LNCAP (cell line): ENCODE measurements at regions not wholly inside any gene's neighbourhood (a gene's known extent, or its start where the extent isn't known, plus 50 kb on each side); places are given as distances from the start of the nearest gene placed in this dataset.

Experiments used
- TF ChIP-seq, protein P1 (sequence below): fragments of 450-650 bp; IDR thresholded peaks from 2 replicates; pipeline ENCODE4 v1.5.1; 2017; ENCODE audit warnings: mild to moderate bottlenecking

DNA sequence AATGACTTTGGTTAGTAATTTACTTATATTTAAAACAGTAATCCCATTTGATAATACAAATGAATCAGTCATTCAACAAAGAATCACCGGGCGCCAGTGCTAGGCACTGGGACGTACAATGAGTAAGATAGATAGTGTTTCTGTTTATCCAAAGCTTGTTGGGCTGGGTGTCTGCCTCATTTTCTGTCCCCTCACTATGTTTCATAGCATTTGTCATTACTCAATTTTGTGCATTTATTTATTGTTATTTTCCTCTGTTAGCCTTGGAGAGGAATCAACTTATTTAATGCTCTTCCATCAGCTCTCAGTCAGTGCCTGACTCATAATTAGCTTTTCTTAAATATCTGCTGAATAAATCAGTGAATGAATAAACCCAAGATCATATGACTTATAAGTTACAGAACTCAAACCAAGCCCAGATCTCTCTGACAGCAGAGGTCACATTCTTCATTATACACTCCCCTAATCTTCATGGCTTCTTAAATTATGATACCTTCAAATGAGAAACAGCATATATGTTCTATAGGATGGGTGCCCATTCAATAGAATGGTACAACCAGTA is 86.2 kb downstream of the TSPAN8 start:
- TF ChIP-seq, protein P1, sequence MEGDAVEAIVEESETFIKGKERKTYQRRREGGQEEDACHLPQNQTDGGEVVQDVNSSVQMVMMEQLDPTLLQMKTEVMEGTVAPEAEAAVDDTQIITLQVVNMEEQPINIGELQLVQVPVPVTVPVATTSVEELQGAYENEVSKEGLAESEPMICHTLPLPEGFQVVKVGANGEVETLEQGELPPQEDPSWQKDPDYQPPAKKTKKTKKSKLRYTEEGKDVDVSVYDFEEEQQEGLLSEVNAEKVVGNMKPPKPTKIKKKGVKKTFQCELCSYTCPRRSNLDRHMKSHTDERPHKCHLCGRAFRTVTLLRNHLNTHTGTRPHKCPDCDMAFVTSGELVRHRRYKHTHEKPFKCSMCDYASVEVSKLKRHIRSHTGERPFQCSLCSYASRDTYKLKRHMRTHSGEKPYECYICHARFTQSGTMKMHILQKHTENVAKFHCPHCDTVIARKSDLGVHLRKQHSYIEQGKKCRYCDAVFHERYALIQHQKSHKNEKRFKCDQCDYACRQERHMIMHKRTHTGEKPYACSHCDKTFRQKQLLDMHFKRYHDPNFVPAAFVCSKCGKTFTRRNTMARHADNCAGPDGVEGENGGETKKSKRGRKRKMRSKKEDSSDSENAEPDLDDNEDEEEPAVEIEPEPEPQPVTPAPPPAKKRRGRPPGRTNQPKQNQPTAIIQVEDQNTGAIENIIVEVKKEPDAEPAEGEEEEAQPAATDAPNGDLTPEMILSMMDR, result no peak

DNA sequence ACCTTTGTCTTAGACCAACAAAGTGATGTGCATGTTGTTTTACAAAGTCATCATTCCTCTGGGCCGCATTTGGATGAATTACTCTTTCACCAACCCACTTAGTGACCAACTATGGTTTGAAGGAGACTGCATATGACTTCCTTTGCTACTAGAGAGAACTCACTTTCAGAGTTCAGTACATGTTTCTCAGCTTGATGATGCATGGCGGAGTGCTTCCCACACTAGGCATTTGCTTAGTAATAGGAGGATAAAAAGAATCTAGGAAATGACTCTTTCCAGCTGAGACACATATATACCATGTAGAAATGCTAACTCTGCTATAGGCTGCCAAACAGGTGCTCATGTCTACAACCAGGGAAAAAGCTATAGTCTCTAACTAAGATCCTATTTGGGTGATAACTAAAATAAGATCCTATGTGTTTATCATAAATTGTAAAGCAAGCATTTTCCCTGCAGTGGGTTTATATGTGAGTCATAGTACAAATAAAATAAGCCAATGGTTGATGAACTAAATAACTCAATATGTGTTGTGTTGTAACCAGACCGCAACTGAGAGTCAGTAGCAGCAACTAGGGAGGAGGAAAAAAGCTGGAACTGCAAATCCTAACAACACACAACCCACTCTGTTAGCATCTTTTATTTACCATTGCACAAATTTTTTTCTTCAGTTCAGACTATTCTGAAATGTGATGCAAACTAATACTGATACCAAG is 87.2 kb downstream of the TSPAN8 start:
- TF ChIP-seq, protein P1, result no peak

DNA sequence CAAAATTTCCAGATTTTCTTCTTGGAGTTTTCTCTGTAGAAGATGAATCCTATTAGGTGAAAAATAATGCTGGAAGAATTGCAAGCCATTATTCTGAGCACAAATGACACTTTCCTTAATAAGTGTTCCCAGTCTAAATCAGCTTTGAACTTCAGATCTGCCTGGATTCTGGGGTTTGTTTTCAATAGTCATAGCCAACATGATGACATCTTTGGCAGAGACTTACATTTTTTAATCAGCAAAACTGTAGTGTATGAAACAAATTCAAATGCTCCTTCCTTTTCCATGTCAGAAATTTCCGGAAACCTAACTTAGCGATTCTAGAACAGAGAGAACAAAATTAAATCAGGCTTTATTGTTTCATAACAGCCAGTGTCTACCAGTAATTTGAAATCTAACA is 88.5 kb downstream of the TSPAN8 start:
- TF ChIP-seq, protein P1, result no peak

DNA sequence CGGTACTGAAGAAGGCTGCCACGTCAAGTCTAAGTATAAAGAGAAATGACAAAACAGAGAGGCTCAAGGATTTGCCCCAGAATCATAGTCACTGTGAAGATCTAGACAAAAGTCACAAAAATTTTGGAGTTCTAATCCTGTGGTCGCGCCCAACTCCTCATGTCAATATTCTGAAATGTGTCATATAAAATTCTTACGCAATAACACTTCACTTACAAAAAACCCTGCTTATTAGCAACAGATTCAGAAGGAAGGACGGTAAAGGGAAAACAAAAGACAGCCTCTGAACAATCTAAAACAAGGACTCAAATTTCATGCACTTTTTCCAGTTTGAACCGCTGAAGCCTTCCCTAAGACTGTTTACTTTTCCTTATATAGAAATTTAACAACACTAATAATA is 94.7 kb downstream of the TSPAN8 start:
- TF ChIP-seq, protein P1, result no peak

DNA sequence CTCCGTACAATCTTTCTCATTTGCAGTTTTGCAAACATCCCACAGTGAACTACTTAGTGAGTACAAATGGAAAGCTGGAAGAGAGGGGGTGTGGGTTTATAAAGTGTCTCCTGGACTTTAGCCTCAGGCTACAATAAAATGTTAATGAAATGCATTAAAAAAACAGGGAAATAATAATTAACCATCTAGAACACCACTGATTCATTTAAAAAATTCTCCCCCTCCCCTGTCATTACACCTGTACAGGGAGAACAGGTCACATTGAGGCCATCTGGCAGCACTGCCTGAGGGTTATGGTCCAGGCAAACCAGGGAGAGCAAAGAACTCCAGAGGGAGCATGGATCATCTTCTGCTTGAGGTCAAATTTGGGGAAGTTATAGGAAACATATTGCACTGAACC is 96.3 kb downstream of the TSPAN8 start:
- TF ChIP-seq, protein P1, result no peak

DNA sequence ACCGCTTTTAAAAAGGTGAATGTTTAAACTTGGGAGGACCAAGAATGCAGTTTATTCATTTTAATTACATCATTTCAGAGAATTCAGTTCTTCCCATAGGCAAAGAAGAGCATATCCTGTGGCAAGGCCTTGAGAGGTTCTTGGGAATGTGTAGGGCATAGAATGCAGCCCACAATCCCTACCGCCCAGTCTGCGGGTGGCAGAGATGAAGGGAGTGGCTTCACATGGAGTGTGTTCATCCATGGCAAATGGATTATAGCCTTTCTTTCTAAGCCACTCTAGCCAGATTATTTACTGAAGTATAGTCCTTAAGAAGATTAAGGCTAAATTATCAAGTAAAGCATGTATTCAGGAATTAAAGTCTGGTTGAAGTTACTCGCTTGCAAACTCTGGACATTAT is 97.4 kb downstream of the TSPAN8 start:
- TF ChIP-seq, protein P1, result no peak

DNA sequence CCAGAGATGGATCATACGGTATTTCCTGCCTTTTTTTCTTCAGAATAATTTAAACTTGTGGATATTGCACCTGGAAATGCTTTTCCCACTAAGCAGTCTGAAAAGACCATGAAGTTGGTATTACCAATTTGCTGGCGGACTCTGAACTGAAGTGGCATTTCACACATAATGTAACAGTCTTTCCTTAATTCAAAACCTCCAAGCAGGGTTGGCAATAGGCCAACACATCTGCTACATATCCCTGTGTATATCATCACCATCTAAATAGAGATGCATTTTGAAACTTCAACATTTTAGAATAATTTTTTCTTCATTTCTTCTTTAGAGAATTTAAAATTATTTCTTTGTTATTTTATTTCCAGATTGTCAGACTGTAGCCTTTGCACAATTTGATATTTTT is 100.5 kb downstream of the TSPAN8 start:
- TF ChIP-seq, protein P1, result no peak
